H1 (cell line): ENCODE measurements at regions not wholly inside any gene's neighbourhood (a gene's known extent, or its start where the extent isn't known, plus 50 kb on each side); places are given as distances from the start of the nearest gene placed in this dataset.

ENCODE experiments used
- TF ChIP-seq, protein P1 (sequence below): fragments of 300-600 bp; sonication (generic); IDR thresholded peaks from 2 replicates; pipeline ENCODE4 v1.7.1; 2012; ENCODE audit warnings: low read length, moderate library complexity, mild to moderate bottlenecking, inconsistent platforms; ENCODE audit not compliant: insufficient replicate concordance

DNA sequence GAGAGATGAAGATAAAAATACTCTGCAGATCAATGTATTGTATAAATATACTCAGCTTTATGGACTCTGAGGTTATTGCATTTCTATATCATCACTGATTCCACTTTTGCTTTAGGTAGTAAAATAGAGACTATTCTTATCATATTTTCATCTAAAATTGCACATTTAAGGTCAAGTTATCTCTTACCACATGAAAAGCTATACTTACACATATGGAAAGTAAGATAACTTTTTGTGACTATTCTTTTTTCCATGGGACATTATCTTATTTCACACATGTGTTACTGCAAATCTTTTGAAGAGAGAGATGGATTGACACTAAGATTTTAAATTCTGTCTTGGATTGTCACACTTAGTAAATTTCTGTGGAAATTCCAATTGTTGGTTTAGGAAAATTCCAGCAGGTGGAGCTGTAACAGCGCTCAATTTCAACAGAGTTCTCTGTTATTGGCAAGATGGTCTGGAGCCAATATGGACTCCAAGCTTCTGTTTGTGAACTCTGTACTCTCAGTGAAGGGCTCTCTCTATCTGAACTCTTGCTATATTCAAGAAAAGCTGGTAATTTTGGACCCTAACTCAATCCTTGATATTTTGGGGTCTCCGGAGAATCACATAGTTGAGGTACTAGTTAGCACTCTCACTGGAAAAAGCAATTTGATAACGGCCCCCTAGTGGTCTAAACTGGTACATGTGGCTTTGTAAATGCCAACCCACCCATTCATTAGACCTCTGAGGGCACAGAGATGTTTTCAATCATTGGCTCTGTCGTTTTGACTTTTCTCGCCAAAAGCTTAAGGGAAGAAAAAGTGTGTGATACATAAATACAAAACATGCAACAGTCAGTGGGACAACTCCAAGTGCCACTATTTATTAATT, 429.7 kb downstream of the ETS1 start (continued):
- TF ChIP-seq, protein P1, sequence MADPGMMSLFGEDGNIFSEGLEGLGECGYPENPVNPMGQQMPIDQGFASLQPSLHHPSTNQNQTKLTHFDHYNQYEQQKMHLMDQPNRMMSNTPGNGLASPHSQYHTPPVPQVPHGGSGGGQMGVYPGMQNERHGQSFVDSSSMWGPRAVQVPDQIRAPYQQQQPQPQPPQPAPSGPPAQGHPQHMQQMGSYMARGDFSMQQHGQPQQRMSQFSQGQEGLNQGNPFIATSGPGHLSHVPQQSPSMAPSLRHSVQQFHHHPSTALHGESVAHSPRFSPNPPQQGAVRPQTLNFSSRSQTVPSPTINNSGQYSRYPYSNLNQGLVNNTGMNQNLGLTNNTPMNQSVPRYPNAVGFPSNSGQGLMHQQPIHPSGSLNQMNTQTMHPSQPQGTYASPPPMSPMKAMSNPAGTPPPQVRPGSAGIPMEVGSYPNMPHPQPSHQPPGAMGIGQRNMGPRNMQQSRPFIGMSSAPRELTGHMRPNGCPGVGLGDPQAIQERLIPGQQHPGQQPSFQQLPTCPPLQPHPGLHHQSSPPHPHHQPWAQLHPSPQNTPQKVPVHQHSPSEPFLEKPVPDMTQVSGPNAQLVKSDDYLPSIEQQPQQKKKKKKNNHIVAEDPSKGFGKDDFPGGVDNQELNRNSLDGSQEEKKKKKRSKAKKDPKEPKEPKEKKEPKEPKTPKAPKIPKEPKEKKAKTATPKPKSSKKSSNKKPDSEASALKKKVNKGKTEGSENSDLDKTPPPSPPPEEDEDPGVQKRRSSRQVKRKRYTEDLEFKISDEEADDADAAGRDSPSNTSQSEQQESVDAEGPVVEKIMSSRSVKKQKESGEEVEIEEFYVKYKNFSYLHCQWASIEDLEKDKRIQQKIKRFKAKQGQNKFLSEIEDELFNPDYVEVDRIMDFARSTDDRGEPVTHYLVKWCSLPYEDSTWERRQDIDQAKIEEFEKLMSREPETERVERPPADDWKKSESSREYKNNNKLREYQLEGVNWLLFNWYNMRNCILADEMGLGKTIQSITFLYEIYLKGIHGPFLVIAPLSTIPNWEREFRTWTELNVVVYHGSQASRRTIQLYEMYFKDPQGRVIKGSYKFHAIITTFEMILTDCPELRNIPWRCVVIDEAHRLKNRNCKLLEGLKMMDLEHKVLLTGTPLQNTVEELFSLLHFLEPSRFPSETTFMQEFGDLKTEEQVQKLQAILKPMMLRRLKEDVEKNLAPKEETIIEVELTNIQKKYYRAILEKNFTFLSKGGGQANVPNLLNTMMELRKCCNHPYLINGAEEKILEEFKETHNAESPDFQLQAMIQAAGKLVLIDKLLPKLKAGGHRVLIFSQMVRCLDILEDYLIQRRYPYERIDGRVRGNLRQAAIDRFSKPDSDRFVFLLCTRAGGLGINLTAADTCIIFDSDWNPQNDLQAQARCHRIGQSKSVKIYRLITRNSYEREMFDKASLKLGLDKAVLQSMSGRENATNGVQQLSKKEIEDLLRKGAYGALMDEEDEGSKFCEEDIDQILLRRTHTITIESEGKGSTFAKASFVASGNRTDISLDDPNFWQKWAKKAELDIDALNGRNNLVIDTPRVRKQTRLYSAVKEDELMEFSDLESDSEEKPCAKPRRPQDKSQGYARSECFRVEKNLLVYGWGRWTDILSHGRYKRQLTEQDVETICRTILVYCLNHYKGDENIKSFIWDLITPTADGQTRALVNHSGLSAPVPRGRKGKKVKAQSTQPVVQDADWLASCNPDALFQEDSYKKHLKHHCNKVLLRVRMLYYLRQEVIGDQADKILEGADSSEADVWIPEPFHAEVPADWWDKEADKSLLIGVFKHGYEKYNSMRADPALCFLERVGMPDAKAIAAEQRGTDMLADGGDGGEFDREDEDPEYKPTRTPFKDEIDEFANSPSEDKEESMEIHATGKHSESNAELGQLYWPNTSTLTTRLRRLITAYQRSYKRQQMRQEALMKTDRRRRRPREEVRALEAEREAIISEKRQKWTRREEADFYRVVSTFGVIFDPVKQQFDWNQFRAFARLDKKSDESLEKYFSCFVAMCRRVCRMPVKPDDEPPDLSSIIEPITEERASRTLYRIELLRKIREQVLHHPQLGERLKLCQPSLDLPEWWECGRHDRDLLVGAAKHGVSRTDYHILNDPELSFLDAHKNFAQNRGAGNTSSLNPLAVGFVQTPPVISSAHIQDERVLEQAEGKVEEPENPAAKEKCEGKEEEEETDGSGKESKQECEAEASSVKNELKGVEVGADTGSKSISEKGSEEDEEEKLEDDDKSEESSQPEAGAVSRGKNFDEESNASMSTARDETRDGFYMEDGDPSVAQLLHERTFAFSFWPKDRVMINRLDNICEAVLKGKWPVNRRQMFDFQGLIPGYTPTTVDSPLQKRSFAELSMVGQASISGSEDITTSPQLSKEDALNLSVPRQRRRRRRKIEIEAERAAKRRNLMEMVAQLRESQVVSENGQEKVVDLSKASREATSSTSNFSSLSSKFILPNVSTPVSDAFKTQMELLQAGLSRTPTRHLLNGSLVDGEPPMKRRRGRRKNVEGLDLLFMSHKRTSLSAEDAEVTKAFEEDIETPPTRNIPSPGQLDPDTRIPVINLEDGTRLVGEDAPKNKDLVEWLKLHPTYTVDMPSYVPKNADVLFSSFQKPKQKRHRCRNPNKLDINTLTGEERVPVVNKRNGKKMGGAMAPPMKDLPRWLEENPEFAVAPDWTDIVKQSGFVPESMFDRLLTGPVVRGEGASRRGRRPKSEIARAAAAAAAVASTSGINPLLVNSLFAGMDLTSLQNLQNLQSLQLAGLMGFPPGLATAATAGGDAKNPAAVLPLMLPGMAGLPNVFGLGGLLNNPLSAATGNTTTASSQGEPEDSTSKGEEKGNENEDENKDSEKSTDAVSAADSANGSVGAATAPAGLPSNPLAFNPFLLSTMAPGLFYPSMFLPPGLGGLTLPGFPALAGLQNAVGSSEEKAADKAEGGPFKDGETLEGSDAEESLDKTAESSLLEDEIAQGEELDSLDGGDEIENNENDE: peak; percentile 28
